ENCODE measurements at regions not wholly inside any gene's neighbourhood (a gene's known extent, or its start where the extent isn't known, plus 50 kb on each side); places are given as distances from the start of the nearest gene placed in this dataset.

DNA sequence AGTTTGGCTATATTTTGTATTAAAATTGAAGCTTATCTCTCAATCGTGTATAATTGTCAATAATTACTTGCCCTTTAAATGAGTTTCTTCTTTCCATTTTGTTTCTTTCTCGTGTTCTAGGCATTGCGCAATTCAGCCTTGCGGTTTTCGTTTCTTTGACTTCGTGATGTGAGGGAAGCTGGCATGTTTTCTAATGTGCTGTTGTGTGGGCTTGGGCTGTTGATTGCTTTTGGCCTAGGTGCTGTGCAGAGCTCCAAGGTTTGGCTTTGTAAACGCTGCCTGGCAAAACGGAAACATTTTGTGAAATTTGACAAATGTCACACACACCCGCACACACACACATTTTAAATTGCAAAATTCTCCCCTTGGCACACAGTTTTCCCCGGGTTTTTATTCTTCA, 242.6 kb upstream of the TCF4 start:
- peaks cover 14% of the 10 kb centered on the region for H3K9me3 Mint-ChIP-seq (ENCODE audit: low read depth)
- H3K36me3 Mint-ChIP-seq (ENCODE audit: low read depth): peaks cover 2% of the 10 kb centered on the region
- no peak for DNase-seq (ENCODE audit: low spot score)
- TF ChIP-seq, protein P1, sequence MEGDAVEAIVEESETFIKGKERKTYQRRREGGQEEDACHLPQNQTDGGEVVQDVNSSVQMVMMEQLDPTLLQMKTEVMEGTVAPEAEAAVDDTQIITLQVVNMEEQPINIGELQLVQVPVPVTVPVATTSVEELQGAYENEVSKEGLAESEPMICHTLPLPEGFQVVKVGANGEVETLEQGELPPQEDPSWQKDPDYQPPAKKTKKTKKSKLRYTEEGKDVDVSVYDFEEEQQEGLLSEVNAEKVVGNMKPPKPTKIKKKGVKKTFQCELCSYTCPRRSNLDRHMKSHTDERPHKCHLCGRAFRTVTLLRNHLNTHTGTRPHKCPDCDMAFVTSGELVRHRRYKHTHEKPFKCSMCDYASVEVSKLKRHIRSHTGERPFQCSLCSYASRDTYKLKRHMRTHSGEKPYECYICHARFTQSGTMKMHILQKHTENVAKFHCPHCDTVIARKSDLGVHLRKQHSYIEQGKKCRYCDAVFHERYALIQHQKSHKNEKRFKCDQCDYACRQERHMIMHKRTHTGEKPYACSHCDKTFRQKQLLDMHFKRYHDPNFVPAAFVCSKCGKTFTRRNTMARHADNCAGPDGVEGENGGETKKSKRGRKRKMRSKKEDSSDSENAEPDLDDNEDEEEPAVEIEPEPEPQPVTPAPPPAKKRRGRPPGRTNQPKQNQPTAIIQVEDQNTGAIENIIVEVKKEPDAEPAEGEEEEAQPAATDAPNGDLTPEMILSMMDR (IDR thresholded peaks at IDR 0.05): no peak
- H3K4me1 Mint-ChIP-seq (ENCODE audit: low read depth): peaks cover 12% of the 10 kb centered on the region
- no peaks in the 10 kb centered on the region for H3K27me3 Mint-ChIP-seq (ENCODE audit: low read depth)
- H3K4me3 Mint-ChIP-seq (ENCODE audit: unreplicated experiment): no peak overlapping the region
- no peak overlapping the region for H3K27ac Mint-ChIP-seq (ENCODE audit: unreplicated experiment)

DNA sequence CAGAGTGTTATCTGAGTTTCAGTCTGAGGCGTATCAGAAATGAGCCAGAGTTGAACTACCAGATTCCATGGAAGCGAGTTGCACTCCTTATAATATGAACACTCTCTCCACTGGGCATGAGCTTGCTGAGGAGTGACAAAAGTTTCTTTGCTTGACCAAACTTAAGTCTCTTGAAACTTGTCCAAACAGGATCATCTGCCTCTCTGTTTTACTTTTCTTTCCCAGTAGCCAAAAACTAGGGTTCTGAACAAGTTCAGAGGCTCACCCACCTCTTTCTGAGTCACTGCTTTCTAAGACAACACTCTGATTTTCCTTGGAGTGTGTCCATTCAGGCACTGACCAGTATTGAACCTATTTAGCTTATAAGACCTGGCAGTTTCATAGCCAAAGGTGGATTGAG, 233.2 kb upstream of the TCF4 start:
- Mint-ChIP-seq H3K27me3 (ENCODE audit: low read depth) (no peaks in the 10 kb centered on the region), H3K36me3 (ENCODE audit: low read depth) (no peaks in the 10 kb centered on the region), H3K9me3 (ENCODE audit: low read depth) (peaks cover 5% of the 10 kb centered on the region), H3K4me1 (ENCODE audit: low read depth) (peaks cover 15% of the 10 kb centered on the region), H3K27ac (ENCODE audit: unreplicated experiment) (no peak overlapping the region), H3K4me3 (ENCODE audit: unreplicated experiment) (no peak overlapping the region)
- DNase-seq (ENCODE audit: low spot score): no peak
- TF ChIP-seq, protein P1 (IDR thresholded peaks at IDR 0.05): no peak

DNA sequence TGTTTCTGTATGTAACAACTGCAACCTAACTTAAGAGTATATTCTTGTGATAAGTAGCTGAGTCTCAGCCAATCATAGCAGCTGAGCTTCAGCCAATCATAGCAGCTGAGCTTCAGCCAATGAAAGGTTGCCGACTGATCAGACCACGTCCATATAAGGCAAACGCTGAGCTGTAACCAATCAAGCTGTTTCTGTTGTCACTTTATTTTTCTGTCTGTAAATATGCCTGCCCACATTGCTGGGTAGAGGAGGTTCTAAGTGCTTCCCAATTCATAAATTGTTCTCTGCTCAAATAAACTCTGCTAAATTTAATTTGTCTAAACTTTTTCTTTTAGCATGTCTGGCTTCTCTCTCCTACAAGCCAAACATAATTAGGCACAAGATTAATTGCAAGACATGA, 231.5 kb upstream of the TCF4 start:
- Mint-ChIP-seq H3K9me3 (ENCODE audit: low read depth) (no peaks in the 10 kb centered on the region), H3K27me3 (ENCODE audit: low read depth) (no peaks in the 10 kb centered on the region), H3K4me1 (ENCODE audit: low read depth) (peaks cover 24% of the 10 kb centered on the region), H3K36me3 (ENCODE audit: low read depth) (no peaks in the 10 kb centered on the region), H3K27ac (ENCODE audit: unreplicated experiment) (no peak overlapping the region), H3K4me3 (ENCODE audit: unreplicated experiment) (no peak overlapping the region)
- DNase-seq (ENCODE audit: low spot score): no peak
- TF ChIP-seq, protein P1 (IDR thresholded peaks at IDR 0.05): no peak

DNA sequence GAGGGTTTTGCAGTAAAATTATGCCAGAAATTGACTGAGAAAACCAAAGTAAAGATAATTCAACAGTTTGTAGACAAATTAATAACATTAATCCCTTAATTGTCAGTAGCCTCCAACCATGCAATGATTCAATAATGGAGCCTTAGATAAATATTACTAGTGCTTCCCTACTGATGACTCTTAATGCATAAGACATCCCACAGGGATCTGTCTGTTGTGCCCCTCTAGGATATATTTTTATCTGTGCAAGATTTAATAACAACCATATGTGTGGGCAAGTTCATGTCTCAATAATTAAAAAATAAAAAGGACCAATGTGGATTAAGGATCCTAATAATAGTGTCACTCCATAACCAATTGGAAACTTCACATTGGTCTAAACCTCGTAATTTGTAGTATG, 230.3 kb upstream of the TCF4 start:
- Mint-ChIP-seq H3K9me3 (ENCODE audit: low read depth) (no peaks in the 10 kb centered on the region), H3K27ac (ENCODE audit: unreplicated experiment) (no peak overlapping the region), H3K36me3 (ENCODE audit: low read depth) (no peaks in the 10 kb centered on the region), H3K27me3 (ENCODE audit: low read depth) (no peaks in the 10 kb centered on the region), H3K4me3 (ENCODE audit: unreplicated experiment) (no peak overlapping the region), H3K4me1 (ENCODE audit: low read depth) (peaks cover 24% of the 10 kb centered on the region)
- no peak for DNase-seq (ENCODE audit: low spot score)
- TF ChIP-seq, protein P1 (IDR thresholded peaks at IDR 0.05): no peak

DNA sequence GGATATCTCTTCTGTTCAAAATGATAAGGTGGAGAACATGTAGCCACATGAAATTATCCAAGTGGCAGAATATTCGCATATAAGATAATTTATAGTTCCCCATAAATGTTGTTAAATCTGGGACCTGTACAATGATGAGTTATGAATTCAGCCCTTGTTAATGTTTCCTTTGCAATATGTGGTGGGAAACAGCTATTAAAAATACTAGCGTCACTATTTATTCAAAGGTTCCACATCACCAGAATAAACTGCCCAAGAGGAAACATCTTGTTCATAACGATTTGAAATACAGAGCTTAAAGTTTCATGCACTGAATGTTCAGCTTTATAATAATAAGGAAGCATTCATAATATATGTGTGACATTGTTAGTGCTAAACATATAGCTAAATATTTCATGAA, 223.9 kb upstream of the TCF4 start:
- Mint-ChIP-seq H3K36me3 (ENCODE audit: low read depth) (no peaks in the 10 kb centered on the region), H3K4me1 (ENCODE audit: low read depth) (peaks cover 9% of the 10 kb centered on the region), H3K4me3 (ENCODE audit: unreplicated experiment) (no peak overlapping the region), H3K27ac (ENCODE audit: unreplicated experiment) (no peak overlapping the region), H3K9me3 (ENCODE audit: low read depth) (no peaks in the 10 kb centered on the region), H3K27me3 (ENCODE audit: low read depth) (no peaks in the 10 kb centered on the region)
- TF ChIP-seq, protein P1 (IDR thresholded peaks at IDR 0.05): no peak
- no peak for DNase-seq (ENCODE audit: low spot score)
